Suprapubic skin (tissue), 4 donors: ENCODE measurements at regions not wholly inside any gene's neighbourhood (a gene's known extent, or its start where the extent isn't known, plus 50 kb on each side); places are given as distances from the start of the nearest gene placed in this dataset.

ENCODE experiments used
- DNase-seq, 2 donors: peaks; one replicate each; pipeline ENCODE4 v3.0.0-alpha.2; 2019; ENCODE audit warnings: low spot score in 2 of 2
- H3K27ac ChIP-seq: fragments of 200-600 bp; sonication (generic); one replicate; pipeline ENCODE4 v1.5.1; 2019
- H3K27me3 ChIP-seq: fragments of 200-600 bp; sonication (generic); one replicate; pipeline ENCODE4 v1.5.1; 2019
- H3K36me3 ChIP-seq: fragments of 200-600 bp; sonication (generic); one replicate; pipeline ENCODE4 v1.5.1; 2019
- H3K4me1 ChIP-seq: fragments of 200-600 bp; sonication (generic); one replicate; pipeline ENCODE4 v1.5.1; 2019
- H3K4me3 ChIP-seq: fragments of 200-600 bp; sonication (generic); one replicate; pipeline ENCODE4 v1.5.1; 2019; ENCODE audit warnings: mild to moderate bottlenecking
- H3K9me3 ChIP-seq: fragments of 200-600 bp; sonication (generic); one replicate; pipeline ENCODE4 v1.5.1; 2019
- EP300 ChIP-seq: sonication (generic); formaldehyde crosslinking; IDR thresholded peaks from one replicate; pipeline ENCODE4 v1.6.1; 2017; ENCODE audit warnings: antibody characterized with exemption
- POLR2A ChIP-seq, 2 donors: fragments of 450-650 bp; IDR thresholded peaks; one replicate each; pipeline ENCODE4 v1.6.1; 2017; ENCODE audit warnings: antibody characterized with exemption in 2 of 2, mild to moderate bottlenecking in 2 of 2, moderate library complexity in 2 of 2
- POLR2AphosphoS5 ChIP-seq, 3 donors: sonication (generic); formaldehyde crosslinking; IDR thresholded peaks; one replicate each; pipeline ENCODE4 v1.6.1; 2017; ENCODE audit warnings: antibody characterized with exemption in 3 of 3
- WGBS: methylation state at CpG from one replicate; pipeline ENCODE4 v1.1.5; 2018; 5-methylcytosine and 5-hydroxymethylcytosine counted together
- TF ChIP-seq, protein P1 (sequence below), 2 donors: fragments of 200-600 bp in 1 of 2; fragments of 450-650 bp in 1 of 2; sonication (generic) in 1 of 2; IDR thresholded peaks; one replicate each; pipeline ENCODE4 v1.5.1; 2016 to 2019; ENCODE audit warnings: antibody characterized with exemption in 2 of 2, mild to moderate bottlenecking in 1 of 2, moderate library complexity in 1 of 2

DNA sequence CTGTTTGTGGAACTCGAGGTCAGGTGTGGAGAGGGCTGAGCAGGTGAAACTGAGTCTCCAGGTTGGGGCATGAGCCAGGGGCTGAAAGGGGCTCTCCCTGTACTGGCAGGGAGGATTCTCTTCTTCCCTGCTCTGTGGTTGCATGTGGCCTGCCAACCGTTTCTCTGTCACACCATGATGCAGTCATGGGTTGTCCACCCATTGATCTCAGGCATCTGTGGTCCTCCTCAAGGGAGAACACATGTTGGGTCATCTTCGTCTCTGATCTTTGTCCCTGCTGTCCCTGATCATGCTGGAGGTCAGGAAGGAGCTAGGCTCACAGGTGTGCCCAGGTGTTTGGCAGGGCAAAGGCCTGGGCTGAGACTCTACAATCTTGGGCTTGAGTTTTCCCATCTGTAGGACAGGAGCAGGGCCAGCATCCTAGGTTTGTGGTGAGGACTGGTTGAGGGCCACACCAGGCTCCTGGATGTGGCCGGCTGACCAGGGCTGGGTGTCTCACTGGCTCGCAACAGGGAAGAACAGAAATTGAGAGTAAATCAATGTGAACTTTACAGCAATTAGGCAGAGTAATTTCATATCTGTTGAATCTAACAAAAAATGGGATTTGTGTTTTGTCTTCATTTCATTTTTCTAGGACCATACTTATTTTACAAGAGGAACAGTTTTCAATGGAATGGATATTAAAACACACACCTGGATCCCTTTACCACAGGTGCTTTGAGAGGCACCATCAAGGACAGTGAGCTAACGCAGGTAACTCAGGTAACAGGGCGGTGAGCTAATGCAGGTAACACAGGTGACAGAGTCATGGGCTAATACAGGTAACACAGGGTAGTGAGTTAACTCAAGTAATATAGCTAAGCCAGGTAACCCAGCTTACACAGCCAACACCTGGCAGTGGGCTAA lies 58.5 kb upstream of the IGFBP3 start:
- no peak for DNase-seq

DNA sequence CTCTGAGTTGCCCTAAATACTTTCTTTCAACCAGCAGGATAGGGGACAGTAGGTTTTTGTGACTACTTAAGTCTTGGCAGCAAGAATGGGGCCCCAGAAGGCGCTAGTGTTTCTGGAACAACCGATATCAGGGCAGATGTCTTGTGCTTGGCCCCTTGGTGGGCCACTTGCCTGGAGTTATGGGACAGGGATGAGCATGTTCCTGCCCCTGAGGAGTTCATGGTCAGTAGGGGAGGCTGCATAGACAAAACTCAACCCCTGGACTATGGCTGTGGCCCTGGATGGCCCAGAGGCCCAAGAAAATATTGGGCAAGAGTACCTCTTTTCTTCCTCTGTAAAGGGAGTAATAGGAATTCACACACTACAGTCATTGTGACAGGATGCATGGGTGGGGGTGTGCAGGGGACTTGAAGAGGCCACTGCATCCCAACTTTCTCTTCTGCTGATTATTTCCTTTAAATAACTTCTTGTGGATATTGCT lies 57.7 kb upstream of the IGFBP3 start:
- TF ChIP-seq EP300, result no peak
- Histone ChIP-seq H3K4me3 (no peak overlapping the region), H3K9me3 (no peaks in the 10 kb centered on the region), H3K27me3 (no peaks in the 10 kb centered on the region), H3K27ac (no peak overlapping the region), H3K4me1 (peaks cover 13% of the 10 kb centered on the region), H3K36me3 (no peaks in the 10 kb centered on the region)
- no peak for DNase-seq
- 38% methylated on average over 2 of the region's 2 CpGs for whole genome bisulfite sequencing

More for the DNA sequence above, 58.5 kb upstream of the IGFBP3 start:
- Histone ChIP-seq H3K27me3 (no peaks in the 10 kb centered on the region), H3K27ac (no peak overlapping the region), H3K4me3 (no peak overlapping the region), H3K4me1 (peaks cover 13% of the 10 kb centered on the region), H3K36me3 (no peaks in the 10 kb centered on the region), H3K9me3 (no peaks in the 10 kb centered on the region)
- WGBS, result 93% methylated on average over 6 of the region's 7 CpGs
- TF ChIP-seq POLR2AphosphoS5 (IDR thresholded peaks at IDR 0.05) (no peak), POLR2A (IDR thresholded peaks at IDR 0.05) (no peak), EP300 (no peak)
- TF ChIP-seq, protein P1, sequence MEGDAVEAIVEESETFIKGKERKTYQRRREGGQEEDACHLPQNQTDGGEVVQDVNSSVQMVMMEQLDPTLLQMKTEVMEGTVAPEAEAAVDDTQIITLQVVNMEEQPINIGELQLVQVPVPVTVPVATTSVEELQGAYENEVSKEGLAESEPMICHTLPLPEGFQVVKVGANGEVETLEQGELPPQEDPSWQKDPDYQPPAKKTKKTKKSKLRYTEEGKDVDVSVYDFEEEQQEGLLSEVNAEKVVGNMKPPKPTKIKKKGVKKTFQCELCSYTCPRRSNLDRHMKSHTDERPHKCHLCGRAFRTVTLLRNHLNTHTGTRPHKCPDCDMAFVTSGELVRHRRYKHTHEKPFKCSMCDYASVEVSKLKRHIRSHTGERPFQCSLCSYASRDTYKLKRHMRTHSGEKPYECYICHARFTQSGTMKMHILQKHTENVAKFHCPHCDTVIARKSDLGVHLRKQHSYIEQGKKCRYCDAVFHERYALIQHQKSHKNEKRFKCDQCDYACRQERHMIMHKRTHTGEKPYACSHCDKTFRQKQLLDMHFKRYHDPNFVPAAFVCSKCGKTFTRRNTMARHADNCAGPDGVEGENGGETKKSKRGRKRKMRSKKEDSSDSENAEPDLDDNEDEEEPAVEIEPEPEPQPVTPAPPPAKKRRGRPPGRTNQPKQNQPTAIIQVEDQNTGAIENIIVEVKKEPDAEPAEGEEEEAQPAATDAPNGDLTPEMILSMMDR (IDR thresholded peaks at IDR 0.05), result no peak

DNA sequence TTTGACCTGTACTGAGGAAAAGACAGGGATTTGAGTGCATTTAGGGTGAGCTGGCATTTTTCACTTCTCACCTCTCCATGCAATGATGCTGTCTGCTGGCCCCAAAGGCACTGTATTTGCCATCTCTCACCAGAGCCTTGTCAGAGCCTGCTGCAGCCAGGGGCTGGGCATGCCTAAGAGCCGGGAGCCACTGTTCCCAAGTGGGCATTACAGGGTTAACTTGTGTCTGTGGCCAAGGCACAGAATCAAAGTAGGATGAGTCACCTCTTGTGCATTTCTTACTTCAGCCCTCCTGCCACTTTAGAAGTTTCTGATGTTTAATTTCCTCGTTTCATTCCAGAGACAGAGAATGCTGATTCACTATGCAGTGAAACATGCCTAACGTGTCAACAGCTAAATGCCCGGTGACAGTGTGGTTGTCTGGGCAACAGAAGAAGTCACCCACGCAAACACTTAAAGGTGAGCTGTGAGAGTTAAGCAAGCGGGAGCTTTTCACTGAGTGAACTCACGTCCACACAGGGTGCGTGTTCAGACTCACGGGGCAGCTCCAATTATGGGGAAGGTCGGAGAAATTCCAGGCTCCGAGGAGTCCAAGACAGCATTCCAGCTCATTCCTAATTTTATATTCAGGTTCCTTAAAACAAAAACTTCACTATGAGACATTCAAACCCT lies 57.1 kb upstream of the IGFBP3 start:
- no peaks in the 10 kb centered on the region for H3K27me3 ChIP-seq
- H3K4me3 ChIP-seq, result no peak overlapping the region
- no peak overlapping the region for H3K27ac ChIP-seq
- no peak for DNase-seq
- H3K9me3 ChIP-seq, result no peaks in the 10 kb centered on the region
- no peaks in the 10 kb centered on the region for H3K36me3 ChIP-seq
- 12% methylated on average over 11 of the region's 11 CpGs for WGBS
- TF ChIP-seq EP300 (no peak), POLR2A (IDR thresholded peaks at IDR 0.05) (no peak), POLR2AphosphoS5 (IDR thresholded peaks at IDR 0.05) (no peak)
- TF ChIP-seq, protein P1 (IDR thresholded peaks at IDR 0.05), result no peak
- peaks cover 13% of the 10 kb centered on the region for H3K4me1 ChIP-seq

DNA sequence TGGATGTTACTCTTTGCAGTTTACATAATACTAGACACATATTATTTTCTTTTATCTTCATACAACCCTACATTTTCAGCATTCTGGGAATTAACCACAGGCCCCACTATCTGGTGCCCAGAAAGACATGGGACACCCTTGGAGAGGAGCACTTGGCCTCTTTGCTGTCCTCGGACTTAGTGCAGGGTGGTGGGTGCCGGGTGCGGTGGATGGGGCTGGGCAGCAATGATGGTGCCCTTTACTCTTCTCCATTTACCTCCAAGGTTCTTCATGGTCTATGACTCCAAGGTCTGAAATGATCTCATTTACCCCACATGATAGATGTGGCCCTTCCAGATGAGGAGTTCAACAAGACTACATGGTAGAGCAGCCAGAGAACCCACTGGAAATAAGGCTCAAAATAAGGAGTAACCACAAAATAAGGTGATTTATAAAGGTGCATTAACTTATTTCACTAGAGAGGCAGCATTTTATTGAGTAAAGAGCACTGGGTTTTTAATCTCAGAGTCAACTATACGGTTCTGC lies 56.2 kb upstream of the IGFBP3 start:
- 85% methylated on average over 4 of the region's 4 CpGs for WGBS
- H3K4me3 ChIP-seq, result no peak overlapping the region
- H3K27ac ChIP-seq, result no peak overlapping the region
- no peaks in the 10 kb centered on the region for H3K9me3 ChIP-seq
- DNase-seq, result no peak
- no peaks in the 10 kb centered on the region for H3K36me3 ChIP-seq
- TF ChIP-seq EP300, result no peak
- no peak for TF ChIP-seq POLR2A (IDR thresholded peaks at IDR 0.05)
- TF ChIP-seq POLR2AphosphoS5 (IDR thresholded peaks at IDR 0.05), result no peak
- TF ChIP-seq, protein P1 (IDR thresholded peaks at IDR 0.05), result no peak
- no peaks in the 10 kb centered on the region for H3K27me3 ChIP-seq
- peaks cover 13% of the 10 kb centered on the region for H3K4me1 ChIP-seq

DNA sequence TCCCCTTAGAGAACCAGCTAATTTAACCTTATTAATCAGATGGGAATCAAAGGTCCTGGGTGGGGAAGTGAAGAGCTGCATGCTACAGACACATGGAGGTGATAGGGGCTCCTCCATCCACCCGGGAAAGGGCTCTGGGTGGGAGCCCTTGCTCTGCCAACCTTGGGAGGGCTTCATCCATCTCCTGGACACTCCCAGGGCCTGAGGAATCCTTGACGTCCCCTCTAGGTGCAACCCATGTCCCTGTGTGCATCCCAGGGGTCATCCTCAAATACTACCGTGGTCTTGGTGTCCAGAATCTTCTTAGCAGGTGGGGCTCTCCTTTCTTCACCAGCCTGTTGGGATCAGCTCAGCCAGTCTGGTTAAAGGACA lies 55.4 kb upstream of the IGFBP3 start:
- Histone ChIP-seq H3K4me1 (peaks cover 13% of the 10 kb centered on the region), H3K4me3 (no peak overlapping the region), H3K27ac (no peak overlapping the region), H3K36me3 (no peaks in the 10 kb centered on the region), H3K27me3 (no peaks in the 10 kb centered on the region), H3K9me3 (no peaks in the 10 kb centered on the region)
- TF ChIP-seq POLR2A (IDR thresholded peaks at IDR 0.05), result no peak
- TF ChIP-seq, protein P1 (IDR thresholded peaks at IDR 0.05), result no peak
- TF ChIP-seq EP300, result no peak
- no peak for TF ChIP-seq POLR2AphosphoS5 (IDR thresholded peaks at IDR 0.05)
- no peak for DNase-seq
- WGBS, result 88% methylated on average over 2 of the region's 3 CpGs
